ENCODE measurements at regions not wholly inside any gene's neighbourhood (a gene's known extent, or its start where the extent isn't known, plus 50 kb on each side); places are given as distances from the start of the nearest gene placed in this dataset.

DNA sequence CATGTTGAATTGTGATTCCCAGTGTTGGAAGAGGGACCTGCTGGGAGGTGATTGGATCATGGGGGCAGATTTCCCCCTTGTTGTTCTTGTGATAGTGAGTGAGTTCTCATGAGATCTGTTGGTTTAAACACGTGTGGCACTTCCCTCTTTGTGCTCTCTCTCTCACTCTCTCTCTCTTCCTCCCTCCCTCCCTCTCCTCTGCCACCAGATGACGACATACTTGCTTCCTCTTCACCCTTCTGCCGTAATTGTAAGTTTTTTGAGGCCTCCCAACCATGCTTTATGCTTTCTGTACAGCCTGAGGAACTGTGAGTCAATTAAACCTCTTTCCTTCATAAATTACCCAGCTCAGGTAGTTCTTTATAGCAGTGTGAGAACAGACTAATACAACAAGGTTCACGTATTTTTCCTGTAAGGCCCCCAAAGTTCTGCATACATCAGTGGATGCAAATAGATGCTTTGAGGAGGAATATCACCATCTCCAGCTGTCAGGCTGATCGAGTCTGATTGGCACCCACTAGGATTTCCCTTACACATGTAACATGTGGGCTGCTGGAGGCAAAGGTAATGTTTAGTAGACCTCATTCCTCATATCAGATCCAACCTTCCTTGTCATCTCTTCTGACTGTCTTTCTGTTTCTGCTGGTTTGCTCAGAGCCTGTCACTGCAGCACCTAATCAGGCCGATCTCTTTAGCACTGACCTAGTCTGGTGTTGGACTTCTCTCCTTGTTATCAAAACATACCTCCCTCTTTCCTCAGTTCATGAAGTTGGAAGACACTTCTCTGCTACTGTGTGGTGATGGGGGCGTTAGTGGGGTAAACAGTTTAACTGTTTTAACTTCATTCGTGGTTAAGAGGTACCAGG lies 54.3 kb upstream of the BACH2 start:
- TF ChIP-seq, protein P1, sequence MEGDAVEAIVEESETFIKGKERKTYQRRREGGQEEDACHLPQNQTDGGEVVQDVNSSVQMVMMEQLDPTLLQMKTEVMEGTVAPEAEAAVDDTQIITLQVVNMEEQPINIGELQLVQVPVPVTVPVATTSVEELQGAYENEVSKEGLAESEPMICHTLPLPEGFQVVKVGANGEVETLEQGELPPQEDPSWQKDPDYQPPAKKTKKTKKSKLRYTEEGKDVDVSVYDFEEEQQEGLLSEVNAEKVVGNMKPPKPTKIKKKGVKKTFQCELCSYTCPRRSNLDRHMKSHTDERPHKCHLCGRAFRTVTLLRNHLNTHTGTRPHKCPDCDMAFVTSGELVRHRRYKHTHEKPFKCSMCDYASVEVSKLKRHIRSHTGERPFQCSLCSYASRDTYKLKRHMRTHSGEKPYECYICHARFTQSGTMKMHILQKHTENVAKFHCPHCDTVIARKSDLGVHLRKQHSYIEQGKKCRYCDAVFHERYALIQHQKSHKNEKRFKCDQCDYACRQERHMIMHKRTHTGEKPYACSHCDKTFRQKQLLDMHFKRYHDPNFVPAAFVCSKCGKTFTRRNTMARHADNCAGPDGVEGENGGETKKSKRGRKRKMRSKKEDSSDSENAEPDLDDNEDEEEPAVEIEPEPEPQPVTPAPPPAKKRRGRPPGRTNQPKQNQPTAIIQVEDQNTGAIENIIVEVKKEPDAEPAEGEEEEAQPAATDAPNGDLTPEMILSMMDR (conservative IDR thresholded peaks at IDR 0.05; ENCODE audit: low read length), result no peak
- no peak for TF ChIP-seq EZH2phosphoT487 (IDR thresholded peaks at IDR 0.05; ENCODE audit: borderline replicate concordance)
